Stimulated activated CD4-positive, alpha-beta T cell treated with anti-CD3 and anti-CD28 coated beads, Interleukin-4, amount 100 ng/mL, for 48 hours (primary cell): ENCODE measurements at regions not wholly inside any gene's neighbourhood (a gene's known extent, or its start where the extent isn't known, plus 50 kb on each side); places are given as distances from the start of the nearest gene placed in this dataset.
A peak's percentile ranks its signal among the peaks of the same experiment; 100 is the strongest.
"Not testable (repeated sequence)": the region's sequence is repeated elsewhere in the genome, so short reads cannot be mapped to it uniquely, and the experiment has no call there.

ENCODE experiments used
- DNase-seq, 2 donors: peaks; one replicate each; pipeline ENCODE4 v3.0.0-alpha.2; 2020; ENCODE audit warnings: low read depth in 2 of 2

DNA sequence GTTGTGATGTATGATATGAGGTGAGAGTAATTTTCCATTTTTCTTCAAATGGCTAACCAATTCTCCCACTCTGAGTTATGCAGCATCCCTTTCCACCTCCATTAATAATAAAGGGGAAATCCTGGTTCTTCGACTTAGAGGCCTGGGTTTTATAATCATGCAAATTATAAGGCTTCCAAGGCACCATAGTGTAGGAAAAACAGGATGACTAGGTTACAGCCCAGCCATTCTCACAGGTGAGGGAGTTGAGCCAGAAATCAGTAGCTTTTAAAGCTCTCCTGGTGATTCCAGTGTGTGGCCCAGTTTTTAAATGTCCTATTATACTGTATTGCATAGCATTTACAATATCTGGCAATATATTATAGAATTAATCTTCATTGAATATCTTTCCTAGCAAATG is 203.1 kb downstream of the ARHGEF9 start:
- DNase-seq, result no peak

DNA sequence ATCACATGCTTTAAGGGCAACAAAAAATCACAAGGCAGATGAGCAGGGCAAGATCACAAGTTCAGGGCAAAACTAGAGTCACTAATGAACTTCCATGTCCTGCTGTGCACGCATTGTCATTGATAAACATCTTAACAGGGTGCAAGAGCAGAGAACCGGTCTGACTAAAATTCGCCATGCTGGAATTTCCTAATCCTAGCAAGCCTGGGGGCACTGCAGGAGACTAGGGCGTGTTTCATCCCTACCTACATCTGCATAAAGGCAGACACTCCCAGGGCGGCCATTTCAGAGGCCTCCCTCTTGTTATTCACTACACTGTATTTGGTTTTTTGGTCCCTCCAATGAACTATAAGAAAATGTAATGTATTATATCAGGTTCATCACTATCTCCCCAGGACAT is 203.6 kb downstream of the ARHGEF9 start:
- no peak for DNase-seq

DNA sequence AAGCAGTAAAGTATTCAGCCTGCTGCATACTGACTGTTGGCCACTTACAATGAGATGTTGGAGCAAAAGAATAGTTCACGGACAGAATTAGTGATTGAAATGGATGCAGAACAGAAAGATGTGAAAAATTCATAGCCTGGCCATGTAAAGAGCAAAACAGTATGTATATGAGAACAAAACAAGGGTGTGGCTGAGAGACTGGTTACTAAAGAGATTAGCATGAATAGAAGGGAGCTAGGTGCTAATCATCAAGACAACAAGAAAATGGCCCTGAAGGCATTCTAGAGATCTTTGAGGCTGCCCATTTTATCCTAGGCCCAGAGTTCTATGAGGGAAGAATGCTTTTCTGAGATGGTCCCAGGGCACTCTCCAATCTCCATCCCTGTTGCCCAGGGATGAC is 208.5 kb downstream of the ARHGEF9 start:
- no peak for DNase-seq

DNA sequence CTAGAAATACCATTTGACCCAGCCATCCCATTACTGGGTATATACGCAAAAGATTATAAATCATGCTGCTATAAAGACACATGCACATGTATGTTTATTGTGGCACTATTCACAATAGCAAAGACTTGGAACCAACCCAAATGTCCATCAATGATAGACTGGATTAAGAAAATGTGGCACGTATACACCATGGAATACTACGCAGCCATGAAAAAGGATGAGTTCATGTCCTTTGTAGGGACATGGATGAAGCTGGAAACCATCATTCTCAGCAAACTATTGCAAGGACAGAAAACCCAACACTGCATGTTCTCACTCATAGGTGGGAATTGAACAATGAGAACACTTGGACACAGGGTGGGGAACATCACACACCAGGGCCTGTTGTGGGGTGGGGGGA is 209.3 kb downstream of the ARHGEF9 start:
- not testable (repeated sequence) for DNase-seq

DNA sequence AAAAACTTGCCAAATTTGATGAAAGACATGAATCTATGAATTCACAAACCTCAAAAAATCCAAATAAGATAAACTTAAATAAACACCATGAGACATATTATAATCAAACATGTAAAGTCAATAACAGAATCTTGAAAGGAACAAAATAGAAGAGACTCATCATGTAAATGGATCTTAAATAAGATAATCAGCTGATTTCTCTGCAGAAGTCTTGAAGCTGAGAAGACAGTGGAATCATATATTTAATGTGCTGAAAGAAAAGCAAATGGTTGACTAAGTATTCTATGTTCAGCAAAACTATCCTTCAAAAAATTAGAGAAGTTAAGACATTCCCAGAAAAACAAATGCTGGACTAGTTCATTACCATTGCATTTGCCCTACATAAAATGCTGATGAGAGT is 215.7 kb upstream of the SPIN4 start:
- no peak for DNase-seq

DNA sequence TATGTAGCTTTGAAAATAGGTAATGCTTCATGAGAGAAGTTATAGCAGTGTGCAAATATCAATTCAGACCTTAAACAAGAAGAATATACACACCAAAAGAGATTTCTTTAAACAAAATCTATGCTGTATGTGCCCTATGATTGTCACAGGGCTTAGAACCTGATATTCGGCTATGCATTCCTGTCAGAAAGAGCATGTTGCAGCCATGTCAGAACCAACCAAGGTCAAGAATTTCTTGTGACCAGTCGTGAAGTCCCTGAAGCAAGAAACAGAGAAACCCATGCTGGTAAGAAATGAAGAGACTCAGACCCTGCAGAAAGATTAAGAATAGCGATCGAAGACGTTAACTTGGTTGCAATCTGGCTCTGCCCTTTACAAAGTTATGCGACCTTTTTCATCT is 210.3 kb upstream of the SPIN4 start:
- no peak for DNase-seq

DNA sequence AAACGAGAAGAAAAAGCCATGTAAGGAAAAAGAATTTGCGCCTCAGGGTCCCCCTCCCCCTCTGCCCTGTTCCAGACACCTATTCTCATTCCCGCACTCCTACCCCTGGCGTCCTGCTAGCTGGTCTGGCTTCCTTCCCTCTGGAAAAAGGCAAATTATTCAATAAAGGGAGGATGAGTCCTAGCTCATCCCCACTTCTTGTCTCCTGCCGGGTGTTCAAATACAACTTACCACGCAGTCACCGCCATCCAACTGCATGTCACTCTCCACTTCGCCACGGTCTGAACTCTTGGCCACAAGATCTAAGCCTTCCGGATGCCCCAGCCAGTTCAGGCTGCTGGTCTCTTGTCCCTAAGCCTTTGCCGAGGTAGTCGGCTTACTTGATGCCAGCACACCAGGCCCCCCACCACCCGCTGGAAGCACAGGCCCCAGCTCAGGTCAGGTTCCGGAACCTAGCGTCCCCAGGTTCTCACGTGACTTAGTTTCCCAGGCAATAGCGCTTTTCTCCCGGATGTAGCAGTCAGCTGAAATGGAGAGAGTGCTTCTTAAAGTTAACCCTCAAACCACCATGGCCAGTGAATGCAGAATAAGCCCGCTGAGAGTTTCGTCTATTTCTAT is 209.6 kb upstream of the SPIN4 start:
- peak; percentile 12 to 23 for DNase-seq

DNA sequence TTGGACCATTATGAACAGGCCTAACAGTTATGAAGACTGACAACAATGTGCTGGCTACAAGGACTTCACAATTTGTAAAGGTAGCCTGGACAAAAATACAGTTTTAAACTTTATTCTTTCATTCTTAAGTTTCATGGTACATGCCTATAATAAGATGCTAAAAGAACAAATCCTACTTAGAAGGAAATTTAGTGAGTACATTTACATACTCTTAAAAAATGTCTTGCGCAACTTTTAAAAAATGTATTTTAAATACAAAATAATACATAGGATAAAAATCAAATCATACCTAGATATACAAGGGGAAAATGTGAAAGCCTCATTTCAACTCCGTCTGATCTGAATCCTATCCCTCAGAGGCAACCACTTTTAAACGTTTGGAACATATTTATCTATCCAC is 200.7 kb upstream of the SPIN4 start:
- no peak for DNase-seq

DNA sequence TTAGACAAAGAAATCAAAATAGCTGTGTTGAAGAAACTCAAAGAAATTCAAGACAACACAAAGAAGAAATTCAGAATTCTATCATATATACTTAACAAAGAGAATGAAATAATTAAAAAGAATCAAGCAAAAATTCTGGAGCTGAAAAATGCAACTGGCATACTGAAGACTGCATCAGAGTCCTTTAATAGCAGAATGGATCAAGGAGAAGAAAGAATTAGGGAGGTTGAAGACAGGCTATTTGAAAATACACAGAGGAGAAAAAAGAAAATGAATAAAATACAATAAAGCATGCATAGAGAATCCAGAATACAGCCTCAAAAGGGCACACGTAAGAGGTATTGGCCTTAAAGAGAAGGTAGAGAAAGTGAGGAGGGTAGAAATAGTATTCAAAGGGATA is 179.5 kb upstream of the SPIN4 start:
- DNase-seq, result no peak

DNA sequence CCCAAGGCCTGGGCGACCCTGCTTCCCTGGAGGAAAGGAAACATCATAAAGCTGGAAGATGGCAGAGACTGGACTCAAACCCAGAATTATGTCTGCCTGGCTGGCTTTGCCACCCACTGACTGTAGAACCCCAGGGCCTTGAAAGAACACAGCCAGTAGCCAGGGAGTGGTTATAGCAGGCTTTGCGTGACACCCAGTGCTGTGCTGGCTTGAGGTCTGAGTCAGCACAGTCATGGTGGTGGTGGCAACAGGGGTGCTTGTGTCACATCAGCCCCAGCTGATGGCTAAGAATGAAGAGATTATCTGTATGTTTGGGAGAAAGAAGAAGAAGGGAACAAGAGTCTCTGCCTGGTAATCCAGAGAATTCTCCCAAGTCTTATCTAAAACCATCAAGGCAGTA is 178.8 kb upstream of the SPIN4 start:
- DNase-seq, result no peak

DNA sequence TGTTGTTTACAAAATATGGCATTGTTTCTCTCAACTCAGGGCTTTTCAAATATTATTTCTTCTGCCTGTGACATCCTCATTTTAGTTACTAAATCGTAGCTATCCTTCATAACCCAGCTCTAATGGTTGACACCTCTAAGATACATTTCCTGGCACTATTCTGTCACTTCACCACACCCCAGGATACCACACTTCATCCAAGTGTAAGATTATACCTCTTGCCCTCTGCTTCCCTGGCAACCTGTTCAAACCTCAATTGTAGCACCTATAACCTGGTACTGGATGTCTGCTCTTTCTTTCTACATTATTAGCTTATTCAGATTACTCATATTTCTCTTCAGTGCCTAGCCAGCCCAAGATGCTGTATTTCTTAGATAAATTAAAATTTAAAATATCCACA is 175.7 kb upstream of the SPIN4 start:
- DNase-seq, result no peak

DNA sequence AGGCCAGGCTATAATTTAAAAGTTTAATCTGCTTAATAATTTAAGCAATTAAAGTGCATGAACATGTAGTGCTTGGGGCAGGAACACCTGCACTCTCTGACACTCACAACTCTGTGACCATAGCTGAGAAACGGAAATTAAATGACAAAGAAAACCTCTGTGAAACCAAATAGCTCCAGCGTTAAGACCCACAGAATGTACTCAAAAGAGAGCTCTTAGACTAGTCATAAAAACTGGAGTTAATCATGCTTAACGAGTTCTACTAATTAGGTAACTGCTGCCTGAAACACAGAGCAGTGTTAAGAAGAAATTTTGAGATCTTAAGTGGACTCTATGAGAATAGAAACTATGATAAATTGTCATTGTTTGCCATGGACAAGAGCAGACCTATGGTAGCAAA is 174.4 kb upstream of the SPIN4 start:
- no peak for DNase-seq

DNA sequence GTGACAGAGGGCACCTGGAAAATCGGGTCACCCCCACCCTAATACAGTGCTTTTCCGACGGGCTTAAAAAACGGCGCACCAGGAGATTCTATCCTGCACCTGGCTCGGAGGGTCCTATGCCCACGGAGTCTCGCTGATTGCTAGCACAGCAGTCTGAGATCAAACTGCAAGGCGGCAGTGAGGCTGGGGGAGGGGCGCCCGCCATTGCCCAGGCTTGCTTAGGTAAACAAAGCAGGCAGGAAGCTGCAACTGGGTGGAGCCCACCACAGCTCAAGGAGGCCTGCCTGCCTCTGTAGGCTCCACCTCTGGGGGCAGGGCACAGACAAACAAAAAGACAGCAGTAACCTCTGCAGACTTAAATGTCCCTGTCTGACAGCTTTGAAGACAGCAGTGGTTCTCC is 168.2 kb upstream of the SPIN4 start:
- DNase-seq, result not testable (repeated sequence)

DNA sequence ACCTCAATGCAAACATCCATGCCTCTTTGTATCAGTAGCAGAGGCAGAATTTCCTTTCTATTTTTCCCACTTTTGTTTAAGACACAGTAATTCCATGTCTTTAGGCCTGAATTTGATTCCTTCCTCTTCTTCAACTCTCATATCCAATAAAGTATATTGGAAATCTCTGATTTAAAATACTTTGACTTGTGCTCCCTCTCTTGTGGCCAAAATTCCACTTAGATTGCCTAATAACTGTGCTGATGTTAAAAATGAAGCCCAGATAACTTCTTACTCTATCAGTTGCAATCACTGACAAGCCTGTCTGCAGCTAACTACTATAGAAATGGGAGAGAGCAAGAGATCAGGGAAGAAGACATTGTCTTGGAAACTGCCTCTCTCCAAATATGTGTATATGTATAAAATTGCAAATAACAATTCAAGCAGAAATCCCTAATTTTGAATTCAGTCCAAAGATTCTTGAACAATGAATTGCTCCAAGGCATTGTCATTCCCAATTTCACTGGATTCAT is 163.5 kb upstream of the SPIN4 start:
- DNase-seq, result no peak

DNA sequence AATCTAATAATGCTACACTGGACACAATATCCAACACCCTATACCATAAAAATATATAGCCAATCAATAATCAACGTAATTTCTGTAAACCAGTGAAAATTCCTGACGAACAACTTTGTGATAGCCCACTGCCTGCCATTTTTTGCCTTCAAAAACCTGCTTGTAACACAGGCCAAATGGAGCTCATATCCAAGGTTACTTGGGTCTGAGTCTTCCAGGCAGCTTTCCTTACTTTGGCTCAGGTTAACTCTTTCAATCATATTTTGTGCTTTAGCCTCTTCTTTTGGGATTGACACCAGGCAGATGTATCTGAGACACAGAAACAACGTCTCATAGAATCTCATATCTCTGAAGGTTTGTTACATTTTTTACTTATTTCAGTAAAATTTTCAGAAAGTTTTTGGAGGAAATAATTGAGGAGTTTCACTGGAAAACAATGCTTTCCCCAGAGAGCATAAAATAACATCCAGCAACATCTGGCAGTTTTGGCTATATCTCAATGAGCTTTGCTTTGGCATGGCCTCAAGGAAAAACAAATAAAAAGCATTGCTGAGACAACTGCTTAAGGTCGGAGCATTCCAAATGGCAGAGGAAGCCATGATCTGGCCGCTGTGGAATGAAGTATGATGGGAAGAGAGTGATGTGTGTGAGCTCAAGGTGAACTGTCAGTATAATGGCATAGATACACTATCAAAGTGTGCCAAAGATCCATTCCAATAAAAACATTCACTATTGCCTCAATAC is 162.9 kb upstream of the SPIN4 start:
- no peak for DNase-seq

DNA sequence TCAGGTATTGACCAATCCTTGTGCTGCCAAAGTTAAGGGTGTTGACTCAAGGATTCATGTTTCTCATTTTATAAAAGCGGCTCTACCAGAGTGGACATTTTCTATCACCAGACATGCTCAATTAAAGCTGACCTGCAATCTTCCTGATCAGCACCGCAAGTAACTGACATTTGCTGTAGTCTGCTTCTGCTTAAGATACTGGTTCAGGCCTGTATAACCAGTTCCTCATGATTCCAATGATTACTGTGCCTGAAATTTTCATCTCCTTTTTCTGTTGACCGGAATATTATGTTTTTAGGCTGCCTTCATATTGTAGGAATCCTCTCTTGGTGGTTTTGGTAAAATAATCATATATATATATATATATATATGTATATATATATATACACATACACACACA is 160.2 kb upstream of the SPIN4 start:
- DNase-seq, result no peak

DNA sequence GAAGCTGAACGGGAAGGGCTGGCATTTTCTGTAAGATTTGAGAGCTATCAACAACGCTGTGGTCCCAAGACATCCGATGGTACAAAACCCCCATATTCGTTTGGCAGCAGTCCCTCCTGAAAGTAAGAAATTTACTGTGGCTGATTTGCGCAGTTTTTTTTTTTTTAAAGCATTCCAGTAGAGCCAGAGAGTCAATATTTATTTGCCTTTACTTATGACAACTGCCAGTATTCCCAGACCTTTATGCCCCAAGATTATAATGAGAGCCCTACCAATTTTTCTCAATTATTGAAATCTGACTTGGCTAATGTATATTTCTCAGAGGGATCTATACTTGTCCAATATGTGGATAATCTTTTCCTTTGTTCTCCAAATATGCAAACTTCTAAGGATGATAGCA is 157.5 kb upstream of the SPIN4 start:
- no peak for DNase-seq

DNA sequence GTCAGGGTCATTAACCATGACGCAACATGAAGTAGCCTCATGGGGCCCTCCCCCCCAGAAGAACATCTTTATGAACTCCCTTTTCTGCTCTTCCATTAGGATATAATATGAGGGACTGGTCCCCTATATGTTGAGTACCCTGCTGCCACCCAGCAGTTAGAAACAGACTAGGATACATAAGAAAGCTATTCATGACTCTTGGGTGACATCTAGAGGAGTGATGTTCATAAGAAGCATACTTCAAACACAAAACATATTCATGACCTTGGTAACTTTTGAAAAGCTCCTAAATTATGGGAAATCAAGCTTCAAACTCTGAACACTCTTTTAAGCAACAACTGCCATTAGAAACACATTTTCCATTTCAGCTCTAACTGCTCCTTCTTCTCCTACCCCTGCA is 155.2 kb upstream of the SPIN4 start:
- no peak for DNase-seq

DNA sequence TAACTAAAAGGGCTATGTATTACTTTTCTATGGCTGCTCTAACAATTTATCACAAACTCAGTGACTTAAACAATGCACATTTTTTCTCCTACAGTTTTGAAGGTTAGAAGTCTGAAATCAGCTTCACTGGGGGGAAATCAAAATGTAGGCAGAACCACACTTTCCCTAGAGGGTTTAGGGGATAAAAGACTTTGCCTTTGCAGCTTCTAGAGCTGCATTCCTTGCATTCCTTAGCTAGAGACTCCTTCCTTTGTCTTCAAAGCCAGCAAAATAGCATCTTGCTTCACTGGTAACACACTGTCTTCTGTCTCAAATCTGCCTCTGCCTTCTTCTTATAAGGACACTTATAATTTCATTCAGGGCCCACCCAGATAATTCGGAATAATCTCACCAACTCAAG is 152.4 kb upstream of the SPIN4 start:
- DNase-seq, result no peak

DNA sequence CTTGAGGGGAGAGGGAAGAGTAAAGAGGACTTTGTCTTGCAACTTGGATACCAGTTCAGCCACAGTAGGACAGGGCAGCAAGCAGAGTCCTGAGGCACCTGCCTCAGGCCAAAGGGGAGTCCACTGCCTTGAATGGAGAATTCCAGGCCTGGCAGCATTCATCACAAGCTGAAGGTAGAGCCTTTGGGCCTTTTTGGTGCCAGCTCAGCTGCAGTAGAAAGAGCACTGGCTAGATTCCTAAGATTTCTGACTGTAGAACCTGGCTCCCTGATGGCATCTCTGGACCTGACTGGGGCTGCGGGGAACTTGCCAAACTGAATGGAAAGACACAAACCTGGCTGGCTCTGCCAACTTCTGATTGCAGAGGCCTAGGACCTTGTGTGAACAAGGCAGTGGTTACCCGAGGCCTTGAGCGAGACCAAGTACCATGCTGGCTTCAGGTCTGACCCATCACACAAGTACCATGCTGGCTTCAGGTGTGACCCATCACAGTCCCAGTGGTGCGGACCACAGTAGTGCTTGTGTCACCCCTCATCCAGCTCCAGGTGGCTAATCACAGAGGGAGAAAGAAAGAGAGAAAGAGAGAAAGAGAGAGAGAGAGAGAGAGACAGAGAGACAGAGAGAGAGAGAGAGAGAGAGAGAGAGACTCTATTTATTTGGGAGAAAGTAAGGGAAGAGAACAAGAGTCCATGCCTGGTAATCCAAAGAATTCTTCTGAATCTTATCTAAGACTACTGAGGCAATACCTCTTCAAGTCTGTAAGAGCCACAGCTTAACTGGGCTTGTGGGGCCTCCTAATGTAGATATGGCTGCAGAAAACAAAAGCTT is 137.6 kb upstream of the SPIN4 start:
- DNase-seq, result no peak

DNA sequence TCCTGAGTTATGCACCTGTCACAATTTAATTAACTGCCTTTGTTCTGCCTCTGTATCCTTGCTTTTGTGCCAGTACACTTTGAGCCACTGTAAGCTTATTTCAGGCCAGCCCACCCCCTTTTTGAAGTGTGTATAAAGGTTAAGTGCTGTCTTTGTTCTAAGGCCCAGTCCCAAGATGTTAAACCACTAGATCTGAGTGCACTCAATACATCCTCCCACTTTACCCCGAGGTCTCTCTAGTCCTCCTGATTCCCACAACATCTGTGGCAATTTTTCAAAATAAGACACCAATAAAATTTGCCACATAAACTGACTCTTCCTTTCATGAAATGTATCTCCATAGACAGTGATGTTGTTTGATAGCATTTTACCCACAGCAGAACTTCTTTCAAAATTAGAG is 124.1 kb upstream of the SPIN4 start:
- no peak for DNase-seq

DNA sequence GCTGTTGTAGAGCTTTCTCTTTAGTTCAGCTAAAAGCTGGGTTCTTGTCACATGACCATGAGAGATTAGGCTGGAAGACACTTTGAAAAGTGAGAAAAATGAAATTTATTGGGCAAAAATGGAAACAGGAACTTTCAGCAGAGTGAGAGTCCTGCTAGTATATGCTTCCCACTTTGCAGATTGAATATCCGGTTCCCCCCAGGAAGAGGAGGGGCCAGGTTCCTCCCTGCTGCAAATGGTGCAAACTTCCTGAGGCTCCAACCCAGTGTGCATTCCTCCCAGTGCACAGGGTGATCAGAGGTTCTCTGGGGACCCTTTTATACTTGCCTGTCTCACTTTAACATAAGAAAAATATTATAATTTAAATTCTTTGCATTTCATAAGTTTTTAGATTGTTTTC is 119.9 kb upstream of the SPIN4 start:
- DNase-seq, result no peak

DNA sequence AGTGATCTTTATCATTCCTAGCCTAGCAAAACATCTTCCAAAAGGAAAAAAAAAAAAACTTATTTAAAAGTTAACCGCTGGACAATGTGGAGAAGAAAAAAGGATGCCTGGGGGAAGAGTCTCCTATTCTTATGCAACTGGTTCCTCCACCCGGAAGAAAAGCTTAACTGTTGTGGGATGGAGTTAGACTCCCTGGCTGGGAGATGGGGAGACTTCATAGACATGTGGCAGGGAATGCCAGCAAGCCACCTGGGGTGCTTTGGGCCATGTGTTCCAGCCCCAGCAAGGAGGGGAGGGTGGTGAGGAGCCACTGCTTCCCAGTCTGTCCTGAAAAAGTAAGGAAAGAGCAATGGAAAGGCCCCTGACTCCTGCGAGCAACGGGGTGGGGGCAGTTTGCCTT is 119.4 kb upstream of the SPIN4 start:
- no peak for DNase-seq
